Peyer's patch (tissue), 4 donors: ENCODE measurements at regions not wholly inside any gene's neighbourhood (a gene's known extent, or its start where the extent isn't known, plus 50 kb on each side); places are given as distances from the start of the nearest gene placed in this dataset.

Experiments
- CTCF ChIP-seq, 6 experiments: fragments of 450-650 bp in 4 of 6; fragments of 200-600 bp in 2 of 6; sonication (generic) in 1 of 6; IDR thresholded peaks; one replicate each; pipeline ENCODE4 v1.5.1; 2017 to 2019; ENCODE audit warnings: antibody characterized with exemption in 6 of 6, mild to moderate bottlenecking in 3 of 6, moderate library complexity in 1 of 6
- POLR2A ChIP-seq, 2 donors: fragments of 450-650 bp; IDR thresholded peaks; one replicate each; pipeline ENCODE4 v1.5.1; 2017; ENCODE audit warnings: antibody characterized with exemption in 2 of 2, mild to moderate bottlenecking in 2 of 2, moderate library complexity in 2 of 2

GRCh38 chr7:136640977-136641376 is 227.5 kb upstream of the CHRM2 start:
- TF ChIP-seq CTCF (IDR thresholded peaks at IDR 0.05) (no peak), POLR2A (IDR thresholded peaks at IDR 0.05) (no peak)
